Fibroblast of pulmonary artery (primary cell): ENCODE measurements at regions not wholly inside any gene's neighbourhood (a gene's known extent, or its start where the extent isn't known, plus 50 kb on each side); places are given as distances from the start of the nearest gene placed in this dataset.
A peak's percentile ranks its signal among the peaks of the same experiment; 100 is the strongest.

Experiments used
- DNase-seq: peaks from one replicate; pipeline ENCODE4 v3.0.0-alpha.2; 2010; ENCODE audit warnings: low read depth
- H3K4me3 ChIP-seq: replicated peaks from 2 replicates; pipeline ENCODE4 v1.5.1; 2011; ENCODE audit warnings: low read depth, mild to moderate bottlenecking, control low read depth, low read length, moderate library complexity
- TF ChIP-seq, protein P1 (sequence below): IDR thresholded peaks from 2 replicates; pipeline ENCODE4 v1.5.1; 2011; ENCODE audit warnings: mild to moderate bottlenecking, control low read depth, low read length, inconsistent platforms; ENCODE audit errors: missing control alignments

- no peak overlapping the region for H3K4me3 ChIP-seq
- DNase-seq: no peak
- TF ChIP-seq, protein P1, sequence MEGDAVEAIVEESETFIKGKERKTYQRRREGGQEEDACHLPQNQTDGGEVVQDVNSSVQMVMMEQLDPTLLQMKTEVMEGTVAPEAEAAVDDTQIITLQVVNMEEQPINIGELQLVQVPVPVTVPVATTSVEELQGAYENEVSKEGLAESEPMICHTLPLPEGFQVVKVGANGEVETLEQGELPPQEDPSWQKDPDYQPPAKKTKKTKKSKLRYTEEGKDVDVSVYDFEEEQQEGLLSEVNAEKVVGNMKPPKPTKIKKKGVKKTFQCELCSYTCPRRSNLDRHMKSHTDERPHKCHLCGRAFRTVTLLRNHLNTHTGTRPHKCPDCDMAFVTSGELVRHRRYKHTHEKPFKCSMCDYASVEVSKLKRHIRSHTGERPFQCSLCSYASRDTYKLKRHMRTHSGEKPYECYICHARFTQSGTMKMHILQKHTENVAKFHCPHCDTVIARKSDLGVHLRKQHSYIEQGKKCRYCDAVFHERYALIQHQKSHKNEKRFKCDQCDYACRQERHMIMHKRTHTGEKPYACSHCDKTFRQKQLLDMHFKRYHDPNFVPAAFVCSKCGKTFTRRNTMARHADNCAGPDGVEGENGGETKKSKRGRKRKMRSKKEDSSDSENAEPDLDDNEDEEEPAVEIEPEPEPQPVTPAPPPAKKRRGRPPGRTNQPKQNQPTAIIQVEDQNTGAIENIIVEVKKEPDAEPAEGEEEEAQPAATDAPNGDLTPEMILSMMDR: no peak
Observed at GRCh38 chr10:4049348-4049747, 264.3 kb upstream of the KLF6 start.

- no peak for DNase-seq
- TF ChIP-seq, protein P1: no peak
- no peak overlapping the region for H3K4me3 ChIP-seq
Observed at GRCh38 chr10:4048236-4048864, 263.3 kb upstream of the KLF6 start.

DNA sequence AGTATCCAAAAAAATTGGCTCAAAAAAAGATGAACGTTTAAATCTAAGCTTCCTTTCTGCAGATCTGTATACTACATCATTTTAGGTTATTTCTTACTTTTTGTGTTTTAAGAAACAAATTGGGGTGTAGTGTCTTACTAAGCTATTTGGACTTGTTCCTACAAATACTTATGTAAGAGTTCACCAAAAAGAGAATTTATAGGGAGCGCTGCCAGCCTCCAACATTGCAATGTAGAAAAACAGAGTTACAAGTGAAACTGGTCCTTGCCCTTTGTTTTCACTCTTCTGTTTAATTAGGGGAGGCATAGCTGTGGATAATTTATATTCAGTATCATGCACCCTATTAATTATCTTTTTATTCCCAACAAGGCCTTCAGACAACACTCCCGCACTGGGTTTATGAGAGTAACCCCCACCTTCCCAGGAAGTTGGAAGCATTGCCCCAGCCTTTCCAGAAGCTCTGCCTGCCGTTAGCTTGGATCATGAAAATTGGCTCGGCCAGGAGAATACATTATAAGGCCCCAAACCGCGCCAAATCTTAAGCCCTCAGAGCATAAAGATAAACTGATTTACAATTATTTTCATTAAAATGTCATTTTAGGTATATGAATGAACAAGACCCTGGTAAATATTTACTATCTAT is 261.8 kb upstream of the KLF6 start:
- no peak overlapping the region for H3K4me3 ChIP-seq
- DNase-seq: no peak
- TF ChIP-seq, protein P1: no peak

GRCh38 chr10:4046030-4046429 is 261.0 kb upstream of the KLF6 start:
- no peak for DNase-seq
- TF ChIP-seq, protein P1: no peak
- H3K4me3 ChIP-seq: no peak overlapping the region

- no peak overlapping the region for H3K4me3 ChIP-seq
- TF ChIP-seq, protein P1: no peak
- peak; percentile 29 for DNase-seq
Observed at GRCh38 chr10:4043897-4044665, 259.1 kb upstream of the KLF6 start.

DNA sequence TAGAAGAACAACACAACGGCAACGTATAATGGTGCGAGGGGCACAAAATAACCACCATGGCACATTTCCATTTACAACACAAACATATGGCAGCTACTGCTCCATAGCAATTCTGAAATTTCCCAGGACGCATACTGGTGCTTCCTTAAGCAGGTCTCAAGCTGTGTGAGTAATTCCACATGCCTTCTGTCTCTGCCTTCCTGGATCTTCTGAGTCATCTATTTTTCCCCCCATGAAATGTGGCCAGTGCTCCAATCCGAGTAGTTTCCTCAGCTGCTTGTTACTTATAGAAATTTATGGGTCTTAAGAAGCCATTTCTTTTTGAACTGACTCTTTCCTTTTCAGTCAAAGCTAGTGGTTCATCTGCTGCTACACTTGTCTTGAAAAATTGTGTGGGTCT is 256.6 kb upstream of the KLF6 start:
- TF ChIP-seq, protein P1: no peak
- DNase-seq: no peak
- H3K4me3 ChIP-seq: no peak overlapping the region

GRCh38 chr10:4038000-4038399 is 253.0 kb upstream of the KLF6 start:
- H3K4me3 ChIP-seq: no peak overlapping the region

More at GRCh38 chr10:4038000-4038399, 253.0 kb upstream of the KLF6 start:
- DNase-seq: no peak
- TF ChIP-seq, protein P1: no peak
